Osteoblast (primary cell): ENCODE measurements at regions not wholly inside any gene's neighbourhood (a gene's known extent, or its start where the extent isn't known, plus 50 kb on each side); places are given as distances from the start of the nearest gene placed in this dataset.

ENCODE experiments used
- DNase-seq: peaks from one replicate; pipeline ENCODE4 v3.0.0; 2011; ENCODE audit warnings: low spot score, mixed read lengths; ENCODE audit not compliant: insufficient read length; ENCODE audit errors: missing footprints
- H2AFZ ChIP-seq: 2 replicates; pipeline ENCODE4 v1.6.0; 2011; ENCODE audit warnings: mild to moderate bottlenecking, low read length
- H3K27ac ChIP-seq: 2 replicates; pipeline ENCODE4 v1.5.1; 2011; ENCODE audit warnings: mild to moderate bottlenecking, low read depth, low read length, moderate library complexity
- H3K27me3 ChIP-seq: 2 replicates; pipeline ENCODE4 v1.6.0; 2012; ENCODE audit warnings: mild to moderate bottlenecking, control low read depth, inconsistent platforms, low read length, moderate library complexity; ENCODE audit not compliant: insufficient read depth
- H3K36me3 ChIP-seq: 2 replicates; pipeline ENCODE4 v1.5.1; 2011; ENCODE audit warnings: mild to moderate bottlenecking, low read length, control low read depth, moderate library complexity; ENCODE audit not compliant: insufficient read depth
- H3K4me1 ChIP-seq: 2 replicates; pipeline ENCODE4 v1.5.1; 2011; ENCODE audit warnings: mild to moderate bottlenecking, low read length, control low read depth, moderate library complexity; ENCODE audit not compliant: insufficient read depth
- H3K4me2 ChIP-seq: 2 replicates; pipeline ENCODE4 v1.6.0; 2011; ENCODE audit warnings: mild to moderate bottlenecking, low read length; ENCODE audit not compliant: insufficient read depth
- H3K4me3 ChIP-seq: fragments of 200-600 bp; sonication (generic); 3 replicates; pipeline ENCODE4 v1.5.1; 2012; ENCODE audit warnings: mild to moderate bottlenecking, low read length, inconsistent platforms; ENCODE audit not compliant: insufficient read depth
- H3K79me2 ChIP-seq: 2 replicates; pipeline ENCODE4 v1.6.0; 2012; ENCODE audit warnings: mild to moderate bottlenecking, low read length, control low read depth, inconsistent platforms; ENCODE audit not compliant: insufficient read depth
- H3K9me3 ChIP-seq: 2 replicates; pipeline ENCODE4 v1.5.1; 2011; ENCODE audit warnings: low read depth, low read length, control low read depth
- H4K20me1 ChIP-seq: 2 replicates; pipeline ENCODE4 v1.6.0; 2012; ENCODE audit warnings: mild to moderate bottlenecking, low read length, control low read depth; ENCODE audit not compliant: insufficient read depth
- CTCF ChIP-seq: IDR thresholded peaks from 2 replicates; pipeline ENCODE4 v1.5.1; 2011; ENCODE audit warnings: mild to moderate bottlenecking, low read depth, low read length, moderate library complexity; ENCODE audit errors: extremely low read depth

GRCh38 chr5:157925786-157926671 lies 67.1 kb upstream of the CLINT1 start:
- Histone ChIP-seq H3K27ac (no peak overlapping the region), H3K27me3 (no peaks in the 10 kb centered on the region)
- peak; percentile 48 for DNase-seq

GRCh38 chr5:157924931-157925729 lies 66.2 kb upstream of the CLINT1 start:
- no peak overlapping the region for H3K4me2 ChIP-seq
- no peak overlapping the region for H3K4me3 ChIP-seq
- H3K9me3 ChIP-seq = no peaks in the 10 kb centered on the region
- H3K27ac ChIP-seq = no peak overlapping the region
- H3K79me2 ChIP-seq = no peaks in the 10 kb centered on the region
- H3K4me1 ChIP-seq = no peaks in the 10 kb centered on the region
- no peak overlapping the region for H2AFZ ChIP-seq
- H4K20me1 ChIP-seq = no peaks in the 10 kb centered on the region
- peak; percentile 30 for DNase-seq
- no peaks in the 10 kb centered on the region for H3K36me3 ChIP-seq
- no peaks in the 10 kb centered on the region for H3K27me3 ChIP-seq
- no peak for TF ChIP-seq CTCF

More at GRCh38 chr5:157925786-157926671, 67.1 kb upstream of the CLINT1 start:
- H3K4me3 ChIP-seq = no peak overlapping the region
- H3K4me1 ChIP-seq = no peaks in the 10 kb centered on the region
- no peaks in the 10 kb centered on the region for H3K36me3 ChIP-seq
- TF ChIP-seq CTCF = no peak
- no peak overlapping the region for H3K4me2 ChIP-seq
- no peak overlapping the region for H2AFZ ChIP-seq
- no peaks in the 10 kb centered on the region for H4K20me1 ChIP-seq
- no peaks in the 10 kb centered on the region for H3K79me2 ChIP-seq
- no peaks in the 10 kb centered on the region for H3K9me3 ChIP-seq

GRCh38 chr5:157924490-157924889 lies 65.5 kb upstream of the CLINT1 start:
- H2AFZ ChIP-seq = no peak overlapping the region
- TF ChIP-seq CTCF = no peak
- no peak overlapping the region for H3K4me2 ChIP-seq
- H3K4me3 ChIP-seq = no peak overlapping the region
- DNase-seq = peak; percentile 26
- H3K27me3 ChIP-seq = peaks cover 3% of the 10 kb centered on the region
- H4K20me1 ChIP-seq = no peaks in the 10 kb centered on the region
- H3K79me2 ChIP-seq = no peaks in the 10 kb centered on the region
- H3K27ac ChIP-seq = no peak overlapping the region
- H3K9me3 ChIP-seq = no peaks in the 10 kb centered on the region
- no peaks in the 10 kb centered on the region for H3K4me1 ChIP-seq
- no peaks in the 10 kb centered on the region for H3K36me3 ChIP-seq

- H3K4me3 ChIP-seq = no peak overlapping the region
- H3K27ac ChIP-seq = no peak overlapping the region
- no peaks in the 10 kb centered on the region for H3K79me2 ChIP-seq
- no peaks in the 10 kb centered on the region for H3K4me1 ChIP-seq
- H2AFZ ChIP-seq = no peak overlapping the region
- TF ChIP-seq CTCF = no peak
- no peaks in the 10 kb centered on the region for H3K36me3 ChIP-seq
- no peaks in the 10 kb centered on the region for H4K20me1 ChIP-seq
- no peaks in the 10 kb centered on the region for H3K9me3 ChIP-seq
- no peak overlapping the region for H3K4me2 ChIP-seq
- peaks cover 3% of the 10 kb centered on the region for H3K27me3 ChIP-seq
- DNase-seq = no peak
Measured at GRCh38 chr5:157923765-157924164, 64.8 kb upstream of the CLINT1 start.
